ENCODE measurements at regions not wholly inside any gene's neighbourhood (a gene's known extent, or its start where the extent isn't known, plus 50 kb on each side); places are given as distances from the start of the nearest gene placed in this dataset.

- DNase-seq (ENCODE audit: low read depth) = no peak
These were observed 352.2 kb downstream of the IDS start for GRCh38 chrX:149152941-149153340.

GRCh38 chrX:149151805-149152757, 353.0 kb downstream of the IDS start:
- peak; percentile 68 for DNase-seq (ENCODE audit: low read depth)

DNA sequence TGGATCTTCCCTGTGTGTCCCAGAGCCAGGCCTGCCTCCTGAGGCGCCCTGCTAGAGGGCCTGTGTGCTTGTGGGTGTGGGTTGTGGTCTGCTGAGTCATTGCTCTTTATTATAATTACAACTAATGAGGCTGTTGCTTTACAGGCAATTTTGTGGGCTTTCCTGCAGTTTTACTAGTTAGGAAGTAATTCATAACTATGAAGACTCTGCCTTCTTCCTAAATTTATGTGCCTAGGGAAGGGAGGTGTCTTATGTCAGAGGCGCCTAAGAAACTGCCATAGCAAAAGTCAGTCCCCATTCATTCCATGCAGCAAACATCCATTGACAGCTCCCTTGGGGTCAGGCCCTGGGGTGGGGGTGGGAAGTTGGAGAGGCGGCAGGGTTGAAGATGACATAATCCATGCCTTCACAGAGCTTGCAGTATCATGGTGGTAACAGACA, 359.2 kb downstream of the IDS start:
- DNase-seq (ENCODE audit: low read depth) = no peak

DNA sequence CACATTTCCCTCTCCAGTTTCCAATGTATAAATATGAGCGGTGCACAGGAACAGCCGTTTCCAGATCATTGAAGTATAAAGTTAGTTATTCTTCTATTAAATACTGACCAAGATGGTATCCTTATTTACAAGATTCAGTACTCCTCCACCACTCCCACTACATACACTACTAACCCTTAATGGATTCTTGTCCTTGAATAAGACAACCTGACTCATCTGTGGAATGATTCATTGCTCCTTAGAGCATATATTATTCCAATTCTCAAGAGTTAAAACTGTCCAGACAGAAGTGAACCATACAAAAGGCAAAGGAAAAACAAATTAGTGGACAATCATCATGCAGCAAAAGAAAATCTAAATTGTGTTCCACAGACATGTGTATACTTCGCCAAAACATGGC, 373.3 kb downstream of the IDS start:
- DNase-seq (ENCODE audit: low read depth) = peak; percentile 7

GRCh38 chrX:149129767-149130166, 375.3 kb downstream of the IDS start:
- DNase-seq (ENCODE audit: low read depth) = no peak

- DNase-seq (ENCODE audit: low read depth) = no peak
These were observed 380.5 kb downstream of the IDS start for GRCh38 chrX:149124526-149125108.

DNA sequence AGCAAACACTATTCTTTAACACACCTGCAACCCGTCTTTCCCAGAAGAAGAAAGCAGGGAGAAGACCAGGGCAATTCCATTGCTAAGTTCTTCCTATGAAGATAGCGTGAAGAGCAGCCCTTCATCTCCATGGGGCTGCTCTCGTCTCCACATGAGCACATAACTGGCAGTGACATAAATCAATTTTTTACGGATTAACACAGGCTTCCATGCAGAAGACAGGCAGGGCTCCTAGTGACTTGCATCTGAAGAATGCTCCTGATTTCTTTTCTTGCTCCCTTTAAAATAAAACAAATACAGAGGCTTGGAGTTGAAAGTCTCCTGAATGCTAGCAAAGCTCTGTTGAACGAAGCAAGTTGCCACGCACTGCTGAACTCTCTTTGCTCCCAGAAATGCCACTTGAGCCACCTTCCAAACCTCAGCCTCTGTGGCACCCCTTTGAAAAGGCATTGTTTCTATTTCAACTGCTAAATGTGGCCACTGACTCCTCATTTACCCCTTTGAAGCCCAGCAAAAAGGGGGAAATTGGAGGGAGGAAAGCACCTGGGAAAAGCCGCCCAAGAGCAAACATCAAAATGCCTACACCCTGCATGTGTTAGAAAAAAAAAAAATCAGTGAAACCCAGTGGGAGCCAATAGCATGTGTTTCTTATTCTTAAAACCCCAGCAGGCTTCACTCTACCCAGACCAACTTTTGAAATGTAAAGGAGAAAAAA, 383.7 kb downstream of the IDS start:
- no peak for DNase-seq (ENCODE audit: low read depth)

GRCh38 chrX:149120459-149120858, 384.6 kb downstream of the IDS start:
- no peak for DNase-seq (ENCODE audit: low read depth)

DNA sequence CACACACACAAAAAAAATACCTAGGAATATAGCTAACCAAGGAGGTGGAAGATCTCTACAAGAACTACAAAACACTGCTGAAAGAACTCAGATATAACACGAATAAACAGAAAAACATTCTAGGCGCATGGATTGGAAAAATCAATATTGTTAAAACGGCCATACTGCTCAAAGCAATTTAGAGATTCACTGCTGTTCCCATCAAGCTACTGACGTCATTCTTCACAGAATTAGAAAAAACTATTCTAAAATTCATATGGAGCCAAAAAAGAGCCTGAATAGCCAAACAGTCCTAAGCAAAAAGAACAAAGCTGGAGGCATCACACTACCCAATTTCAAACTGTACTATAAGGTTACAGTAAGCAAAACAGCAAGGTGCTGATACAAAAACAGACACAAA, 390.2 kb downstream of the IDS start:
- no peak for DNase-seq (ENCODE audit: low read depth)

GRCh38 chrX:149114001-149114400, 391.1 kb downstream of the IDS start:
- no peak for DNase-seq (ENCODE audit: low read depth)

- DNase-seq (ENCODE audit: low read depth) = no peak
These were observed 407.3 kb downstream of the IDS start for GRCh38 chrX:149097786-149098185.

DNA sequence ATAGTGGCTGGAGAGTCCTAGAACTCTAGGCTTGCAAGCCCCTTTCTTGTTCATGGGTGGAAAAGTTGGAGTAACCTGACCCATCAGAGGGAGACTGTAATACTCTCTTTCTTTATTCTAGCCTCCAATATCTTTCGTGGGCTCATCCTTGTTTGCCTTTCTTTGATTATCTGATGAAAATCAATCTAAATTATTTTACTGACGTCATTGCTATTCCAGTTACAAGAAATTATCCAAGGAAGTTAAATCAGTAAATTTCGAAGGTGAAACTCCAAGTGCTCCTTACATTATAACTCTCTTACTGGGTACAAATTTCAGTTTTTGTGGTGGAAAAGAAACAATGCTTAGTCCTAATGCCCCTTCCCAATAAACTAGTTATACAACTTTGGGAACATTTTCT, 412.9 kb downstream of the IDS start:
- no peak for DNase-seq (ENCODE audit: low read depth)

DNA sequence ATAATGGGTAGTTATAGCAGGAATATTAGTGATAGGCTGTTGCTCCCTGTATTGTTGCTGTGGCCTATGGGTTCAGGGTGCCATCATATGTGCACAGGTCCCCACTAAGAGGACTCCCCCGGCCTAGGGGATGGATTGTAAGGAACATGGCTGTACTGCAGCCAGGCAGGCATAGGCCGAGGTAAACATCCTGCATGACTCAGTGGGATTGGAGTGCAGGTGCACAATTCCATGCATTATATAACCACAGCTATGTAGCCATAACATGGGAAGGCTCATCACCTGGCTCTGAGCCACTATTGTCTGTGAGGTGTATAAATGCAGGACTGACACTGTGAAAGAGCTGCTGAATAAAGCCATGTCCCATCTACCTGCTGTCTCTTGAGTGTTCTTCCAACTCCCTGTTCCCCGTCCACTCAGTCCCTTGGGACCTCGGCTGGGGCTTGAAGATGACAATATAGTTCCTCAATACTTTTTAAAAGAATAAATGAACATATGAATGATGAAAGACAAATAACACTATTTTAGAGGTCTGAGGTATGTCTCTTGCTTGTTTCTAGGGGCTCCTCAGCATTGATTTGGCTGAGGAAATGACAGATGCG, 425.2 kb downstream of the IDS start:
- no peak for DNase-seq (ENCODE audit: low read depth)

DNA sequence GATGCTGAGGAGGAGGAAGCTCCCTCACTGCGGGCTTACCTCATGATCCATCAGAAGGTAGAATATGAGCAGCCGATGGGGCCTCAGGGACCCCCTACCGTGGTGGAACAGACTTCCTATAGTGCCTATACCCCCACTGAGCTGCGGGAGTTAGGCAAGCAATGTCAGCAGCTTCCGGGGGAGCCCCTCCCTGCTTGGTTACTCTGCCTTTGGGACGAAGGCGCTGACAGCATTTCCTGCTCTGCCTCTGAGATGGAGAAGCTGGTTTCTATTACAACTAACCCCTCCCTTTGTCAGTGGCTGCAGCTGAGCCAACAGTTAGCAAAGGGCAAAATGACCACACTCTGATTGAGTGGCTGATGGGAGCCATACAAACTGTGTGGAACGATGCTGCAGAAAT, 430.7 kb downstream of the IDS start:
- peak; percentile 3 for DNase-seq (ENCODE audit: low read depth)

DNA sequence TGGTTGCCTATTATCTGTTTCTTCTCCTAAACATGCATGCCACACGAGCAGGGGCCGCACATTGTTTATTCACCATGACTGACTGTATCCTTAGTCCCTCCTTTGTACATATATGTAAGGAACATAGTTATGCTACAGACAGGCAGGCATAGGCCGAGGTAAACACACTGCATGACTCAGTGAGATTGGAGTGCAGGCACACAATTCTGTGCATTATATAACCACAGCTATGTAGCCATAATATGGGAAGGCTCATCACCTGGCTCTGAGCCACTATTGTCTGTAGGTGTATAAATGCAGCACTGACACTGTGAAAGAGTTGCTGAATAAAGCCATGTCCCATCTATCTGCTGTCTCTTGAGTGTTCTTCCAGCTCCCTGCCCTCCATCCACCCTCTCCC, 431.6 kb downstream of the IDS start:
- DNase-seq (ENCODE audit: low read depth) = no peak

DNA sequence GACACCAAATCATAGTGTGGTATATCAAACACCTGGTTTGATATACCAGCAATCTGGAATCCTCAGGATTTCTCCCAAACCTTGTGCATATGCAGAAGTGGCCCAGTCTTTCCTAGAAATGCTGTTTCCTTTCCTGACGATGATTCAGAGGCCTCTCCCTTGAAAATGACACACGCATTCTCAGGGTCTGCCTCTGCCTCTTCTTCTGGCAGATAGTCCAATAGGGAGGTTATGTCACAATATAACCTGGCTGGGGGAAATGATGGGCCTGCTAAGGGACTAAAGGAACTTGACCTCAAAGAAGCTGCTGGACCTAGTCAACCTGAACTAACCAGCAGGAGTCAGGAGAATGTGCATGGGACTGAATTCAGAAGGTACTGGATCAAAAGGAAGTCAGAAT, 435.2 kb downstream of the IDS start:
- peak; percentile 0 for DNase-seq (ENCODE audit: low read depth)

- peak; percentile 38 for DNase-seq (ENCODE audit: low read depth)
These were observed 444.2 kb downstream of the IDS start for GRCh38 chrX:149060921-149061320.
